ENCODE measurements at regions not wholly inside any gene's neighbourhood (a gene's known extent, or its start where the extent isn't known, plus 50 kb on each side); places are given as distances from the start of the nearest gene placed in this dataset.

- H3K27me3 ChIP-seq (ENCODE audit: control insufficient read depth, insufficient read depth, low read length): no peaks in the 10 kb centered on the region
- no peaks in the 10 kb centered on the region for H3K36me3 ChIP-seq (ENCODE audit: control insufficient read depth in 2 of 3, insufficient read depth in 3 of 3, low read length in 3 of 3)
- intact Hi-C loops (cut with DNase I): no loop called here
- no peak for FAIRE-seq
- H3K4me3 ChIP-seq (ENCODE audit: low read length in 3 of 3): no peak overlapping the region
- no peak overlapping the region for H3K27ac ChIP-seq (ENCODE audit: low read depth in 2 of 2, low read length in 2 of 2)
- no peak for TF ChIP-seq CTCF (IDR thresholded peaks at IDR 0.05; ENCODE audit: borderline replicate concordance, extremely low read depth, insufficient read depth)
- H3K9ac ChIP-seq (ENCODE audit: low read length in 3 of 3): no peak overlapping the region
- no peaks in the 10 kb centered on the region for H3K4me1 ChIP-seq (ENCODE audit: control insufficient read depth in 2 of 3, insufficient read depth in 2 of 3, low read depth in 1 of 3, low read length in 3 of 3)
- no peaks in the 10 kb centered on the region for H3K9me3 ChIP-seq (ENCODE audit: control insufficient read depth in 2 of 3, insufficient read depth in 1 of 3, low read length in 3 of 3)
- DNase-seq: no peak
These were observed 177.6 kb downstream of the MAFB start for GRCh38 chr20:40511478-40511877.

- TF ChIP-seq CTCF (IDR thresholded peaks at IDR 0.05; ENCODE audit: borderline replicate concordance, extremely low read depth, insufficient read depth): no peak
- DNase-seq (no peak), FAIRE-seq (no peak)
- no peak overlapping the region for H3K9ac ChIP-seq (ENCODE audit: low read length in 3 of 3)
- no peaks in the 10 kb centered on the region for H3K36me3 ChIP-seq (ENCODE audit: control insufficient read depth in 2 of 3, insufficient read depth in 3 of 3, low read length in 3 of 3)
- no peaks in the 10 kb centered on the region for H3K4me1 ChIP-seq (ENCODE audit: control insufficient read depth in 2 of 3, insufficient read depth in 2 of 3, low read depth in 1 of 3, low read length in 3 of 3)
- no peaks in the 10 kb centered on the region for H3K27me3 ChIP-seq (ENCODE audit: control insufficient read depth, insufficient read depth, low read length)
- H3K27ac ChIP-seq (ENCODE audit: low read depth in 2 of 2, low read length in 2 of 2): no peak overlapping the region
- no peaks in the 10 kb centered on the region for H3K9me3 ChIP-seq (ENCODE audit: control insufficient read depth in 2 of 3, insufficient read depth in 1 of 3, low read length in 3 of 3)
- intact Hi-C loops (cut with DNase I): no loop called here
- H3K4me3 ChIP-seq (ENCODE audit: low read length in 3 of 3): no peak overlapping the region
These were observed 178.4 kb downstream of the MAFB start for GRCh38 chr20:40510622-40511021.

- Histone ChIP-seq H3K4me1 (ENCODE audit: control insufficient read depth in 2 of 3, insufficient read depth in 2 of 3, low read depth in 1 of 3, low read length in 3 of 3) (no peaks in the 10 kb centered on the region), H3K9me3 (ENCODE audit: control insufficient read depth in 2 of 3, insufficient read depth in 1 of 3, low read length in 3 of 3) (no peaks in the 10 kb centered on the region), H3K27me3 (ENCODE audit: control insufficient read depth, insufficient read depth, low read length) (no peaks in the 10 kb centered on the region), H3K9ac (ENCODE audit: low read length in 3 of 3) (no peak overlapping the region), H3K36me3 (ENCODE audit: control insufficient read depth in 2 of 3, insufficient read depth in 3 of 3, low read length in 3 of 3) (no peaks in the 10 kb centered on the region), H3K4me3 (ENCODE audit: low read length in 3 of 3) (no peak overlapping the region), H3K27ac (ENCODE audit: low read depth in 2 of 2, low read length in 2 of 2) (no peak overlapping the region)
- FAIRE-seq (no peak), DNase-seq (no peak)
- TF ChIP-seq CTCF (IDR thresholded peaks at IDR 0.05; ENCODE audit: borderline replicate concordance, extremely low read depth, insufficient read depth): no peak
- intact Hi-C loops (cut with DNase I): no loop called here
These were observed 180.2 kb downstream of the MAFB start for GRCh38 chr20:40508821-40509220.

- DNase-seq (peak in 2 of 5 donors; percentile 27 to 92), FAIRE-seq (no peak)
- Histone ChIP-seq H3K36me3 (ENCODE audit: control insufficient read depth in 2 of 3, insufficient read depth in 3 of 3, low read length in 3 of 3) (no peaks in the 10 kb centered on the region), H3K27me3 (ENCODE audit: control insufficient read depth, insufficient read depth, low read length) (no peaks in the 10 kb centered on the region), H3K9me3 (ENCODE audit: control insufficient read depth in 2 of 3, insufficient read depth in 1 of 3, low read length in 3 of 3) (no peaks in the 10 kb centered on the region), H3K4me3 (ENCODE audit: low read length in 3 of 3) (no peak overlapping the region), H3K9ac (ENCODE audit: low read length in 3 of 3) (no peak overlapping the region), H3K4me1 (ENCODE audit: control insufficient read depth in 2 of 3, insufficient read depth in 2 of 3, low read depth in 1 of 3, low read length in 3 of 3) (no peaks in the 10 kb centered on the region), H3K27ac (ENCODE audit: low read depth in 2 of 2, low read length in 2 of 2) (no peak overlapping the region)
- TF ChIP-seq CTCF (IDR thresholded peaks at IDR 0.05; ENCODE audit: borderline replicate concordance, extremely low read depth, insufficient read depth): no peak
- intact Hi-C loops (cut with DNase I): no loop called here
These were observed 182.5 kb downstream of the MAFB start for GRCh38 chr20:40506537-40506939.

All from kidney (tissue), 13 donors.